HG02571 (cell line): ENCODE measurements at regions not wholly inside any gene's neighbourhood (a gene's known extent, or its start where the extent isn't known, plus 50 kb on each side); places are given as distances from the start of the nearest gene placed in this dataset.
"Not testable (repeated sequence)": the region's sequence is repeated elsewhere in the genome, so short reads cannot be mapped to it uniquely, and the experiment has no call there.

Experiments
- ATAC-seq: cut with Tn5 transposase; IDR thresholded peaks from one replicate; pipeline ENCODE4 v1.9.1; 2021; ENCODE audit warnings: mild to moderate bottlenecking, moderate library complexity; ENCODE audit not compliant: unreplicated experiment

DNA sequence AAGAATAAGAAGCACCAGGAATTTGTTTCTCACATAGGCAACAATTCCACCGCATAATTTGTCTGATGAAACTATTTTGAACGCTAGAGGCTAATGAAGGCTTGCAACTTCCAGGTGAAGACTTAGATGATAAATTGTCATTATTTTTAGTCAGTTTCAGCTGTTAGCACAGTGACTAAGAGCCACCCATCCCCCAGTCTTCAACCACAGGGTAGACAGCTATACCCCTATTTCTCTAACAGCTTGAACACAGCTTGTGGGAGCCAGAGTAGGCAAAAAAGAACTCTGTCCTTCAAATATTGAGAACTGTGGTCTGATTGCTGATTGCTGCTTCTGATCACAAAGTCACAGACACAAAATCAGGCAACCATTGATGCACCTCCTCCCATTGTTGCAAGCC is 1124.8 kb upstream of the PRR20A start:
- no peak for ATAC-seq

DNA sequence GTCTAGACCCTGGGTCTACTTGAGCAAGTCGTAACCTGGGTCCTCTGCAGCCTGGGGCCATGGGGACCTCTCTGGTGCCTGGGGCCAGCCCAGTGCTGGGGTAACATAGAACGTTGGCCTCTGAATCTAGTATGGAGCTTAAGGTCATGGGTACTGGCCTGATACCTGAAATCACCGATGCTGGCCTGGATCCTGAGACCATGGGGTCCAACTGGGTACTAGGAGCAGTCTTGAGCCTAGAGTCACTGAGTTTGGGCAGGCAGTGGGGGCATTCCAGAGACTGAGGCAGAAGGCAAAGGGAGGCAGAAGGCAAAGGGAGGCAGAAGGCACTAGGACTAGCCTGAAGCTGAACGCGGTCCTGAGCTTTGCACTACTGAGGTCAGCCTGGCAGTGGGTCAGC is 1121.1 kb upstream of the PRR20A start:
- no peak for ATAC-seq

DNA sequence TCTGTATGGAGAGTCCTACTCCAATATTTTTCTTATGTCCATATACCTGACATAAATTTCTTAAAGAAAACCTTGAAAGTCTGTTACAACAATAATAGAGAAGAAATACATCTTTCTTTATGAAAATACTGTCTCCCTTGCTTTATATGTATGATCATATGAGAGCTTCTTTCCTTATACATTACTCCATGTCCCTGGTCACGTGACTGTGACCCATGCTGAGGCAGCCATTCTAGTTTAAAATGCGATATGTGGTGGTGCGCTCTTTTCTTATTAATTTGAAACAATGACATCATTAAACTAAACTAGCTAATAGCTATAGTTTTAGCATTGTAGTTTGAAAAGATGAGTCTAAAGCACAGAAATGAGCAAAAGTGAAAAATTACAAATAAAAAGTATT is 1120.3 kb upstream of the PRR20A start:
- no peak for ATAC-seq

DNA sequence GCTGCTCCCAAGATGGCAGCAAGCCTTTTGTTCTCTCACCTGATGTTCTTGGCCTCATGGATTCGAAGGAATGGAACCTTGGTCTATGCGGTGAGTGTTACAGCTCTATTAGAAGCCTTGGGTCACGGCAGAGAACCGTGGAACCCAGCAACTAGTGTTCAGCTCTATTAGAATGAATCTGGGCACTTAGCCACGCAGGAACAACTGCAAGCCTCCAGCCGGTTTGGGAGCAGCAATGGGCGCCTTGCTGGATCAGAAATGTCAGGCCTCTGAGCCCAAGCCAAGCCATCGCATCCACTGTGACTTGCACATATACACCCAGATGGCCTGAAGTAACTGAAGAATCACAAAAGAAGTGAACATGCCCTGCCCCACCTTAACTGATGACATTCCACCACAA is 1100.7 kb upstream of the PRR20A start:
- no peak for ATAC-seq

DNA sequence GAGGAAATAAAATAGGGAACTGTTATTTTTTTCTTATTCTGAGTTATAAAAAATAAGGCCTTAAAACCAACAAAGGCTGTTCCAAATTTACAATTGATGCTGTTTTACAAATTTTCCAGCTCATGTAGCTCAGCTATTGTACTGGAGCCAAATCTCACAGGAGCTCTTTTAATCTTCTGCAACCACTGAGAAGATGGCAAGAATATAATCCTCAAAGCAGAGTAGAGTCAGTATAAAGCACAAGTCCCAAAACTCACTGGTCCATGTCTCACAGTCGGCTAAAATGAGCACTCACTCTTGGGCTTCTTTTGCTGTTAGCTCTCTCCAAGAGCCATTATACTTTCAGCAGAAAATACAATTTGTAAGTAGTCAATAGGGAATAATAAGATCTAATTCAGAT is 1074.4 kb upstream of the PRR20A start:
- ATAC-seq = no peak

DNA sequence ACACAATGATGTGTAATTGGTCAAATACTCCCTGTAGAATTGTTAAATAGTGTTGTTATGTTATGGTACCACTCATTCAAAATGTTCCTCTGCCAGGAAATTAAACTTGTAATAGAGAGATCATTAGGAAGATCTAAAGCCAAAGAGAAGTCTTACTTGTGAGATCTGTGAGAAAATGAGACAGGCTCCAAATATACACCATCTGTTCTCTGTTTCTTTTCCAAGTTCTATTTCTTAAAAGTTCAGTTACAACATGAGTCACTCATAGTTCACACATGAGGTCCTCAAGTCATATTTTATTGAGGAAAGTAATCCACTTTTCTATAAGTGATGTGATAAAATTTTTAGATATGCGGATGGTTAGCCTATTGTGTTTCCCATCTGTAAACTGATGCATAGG is 1038.1 kb upstream of the PRR20A start:
- no peak for ATAC-seq

DNA sequence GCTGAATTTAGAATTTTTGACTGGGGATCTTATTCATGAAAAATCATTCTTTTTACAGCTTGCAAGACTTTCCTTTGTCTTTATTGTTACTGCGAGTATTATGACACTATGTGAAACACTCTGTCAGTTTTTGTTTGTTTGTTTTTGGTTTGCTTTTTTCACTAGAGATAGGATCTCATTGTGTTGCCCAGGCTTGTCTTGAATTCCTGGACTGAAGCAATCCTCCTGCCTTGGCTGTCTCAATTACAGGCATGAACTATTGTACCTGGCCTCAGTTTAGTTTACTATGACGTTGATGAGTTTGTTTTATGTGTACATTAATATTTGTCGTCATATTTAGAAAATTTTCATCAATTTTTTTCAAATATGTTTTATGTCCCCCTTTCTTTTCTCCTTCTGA is 1030.0 kb upstream of the PRR20A start:
- ATAC-seq = no peak

DNA sequence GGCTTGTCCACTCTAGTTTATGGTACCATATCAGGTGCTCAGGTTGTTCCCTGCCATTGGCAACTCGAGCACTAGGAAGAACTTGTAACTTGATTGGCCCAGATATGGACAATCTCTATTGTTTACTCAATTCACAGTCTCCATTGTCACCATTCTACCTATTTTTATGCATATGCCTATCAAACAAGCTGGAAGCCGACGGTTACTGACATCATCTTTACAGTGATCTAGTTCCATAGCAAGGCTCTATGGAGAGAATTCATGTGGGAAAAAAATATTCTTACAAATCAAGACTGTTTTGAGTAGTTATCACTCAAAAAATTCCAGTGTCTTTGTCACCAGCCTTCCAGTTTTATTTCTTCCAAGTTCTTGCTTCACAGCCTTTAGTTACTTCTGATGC is 1006.2 kb upstream of the PRR20A start:
- no peak for ATAC-seq

DNA sequence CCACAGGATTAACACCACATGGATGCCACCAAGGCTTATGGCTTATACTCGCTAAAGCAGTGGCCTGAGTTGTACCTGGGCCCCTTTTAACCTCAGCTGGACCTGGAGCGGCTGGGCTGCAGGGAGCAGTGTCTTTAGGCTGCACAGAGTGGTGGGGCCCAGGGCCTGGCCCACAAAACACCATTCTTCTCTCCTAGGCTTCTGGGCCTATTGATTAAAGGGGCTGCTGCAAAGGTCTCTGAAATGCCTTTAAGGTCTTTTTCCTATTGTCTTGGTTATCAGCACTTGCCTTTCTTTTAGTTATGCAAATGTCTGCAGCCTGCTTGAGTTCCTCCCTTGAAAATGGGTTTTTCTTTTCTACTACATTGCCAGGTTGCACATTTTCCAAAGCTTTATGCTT is 973.9 kb upstream of the PRR20A start:
- no peak for ATAC-seq

DNA sequence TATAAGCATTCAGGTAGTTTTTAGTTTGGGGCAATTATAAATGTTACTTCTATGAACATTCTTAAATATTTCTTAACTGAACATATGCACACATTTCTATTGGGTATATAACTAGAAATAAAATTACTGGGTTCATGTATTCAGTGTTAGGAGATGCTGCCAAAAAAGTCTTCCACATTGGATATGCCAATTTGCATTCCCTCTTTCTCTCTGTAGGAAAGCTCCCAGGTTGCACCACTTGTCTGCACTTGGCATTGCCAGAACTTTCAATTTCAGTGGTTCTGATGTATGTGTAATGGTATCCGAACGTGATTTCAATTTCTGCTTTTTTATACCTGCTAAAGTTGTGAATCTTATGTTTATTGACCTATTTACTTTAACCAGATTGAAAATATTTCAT is 972.1 kb upstream of the PRR20A start:
- no peak for ATAC-seq

DNA sequence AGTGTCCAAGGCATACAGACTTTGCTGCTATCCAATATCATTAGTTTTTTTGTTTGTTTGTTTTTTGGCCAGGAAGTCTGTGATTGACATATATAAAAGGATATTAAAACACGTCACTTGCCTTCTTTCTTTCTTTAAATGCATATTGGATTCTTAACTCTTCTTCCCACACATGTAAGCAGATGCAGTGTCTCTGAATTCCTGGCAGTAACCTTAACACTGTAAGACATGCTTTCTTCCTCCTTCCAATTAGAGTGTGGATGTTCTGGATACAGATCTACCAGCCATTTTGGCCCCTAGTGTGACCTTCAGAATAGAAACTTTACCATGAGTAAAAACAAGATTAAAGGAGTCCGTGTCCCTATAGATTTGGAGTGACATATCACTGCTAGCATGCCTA is 967.4 kb upstream of the PRR20A start:
- ATAC-seq = no peak

DNA sequence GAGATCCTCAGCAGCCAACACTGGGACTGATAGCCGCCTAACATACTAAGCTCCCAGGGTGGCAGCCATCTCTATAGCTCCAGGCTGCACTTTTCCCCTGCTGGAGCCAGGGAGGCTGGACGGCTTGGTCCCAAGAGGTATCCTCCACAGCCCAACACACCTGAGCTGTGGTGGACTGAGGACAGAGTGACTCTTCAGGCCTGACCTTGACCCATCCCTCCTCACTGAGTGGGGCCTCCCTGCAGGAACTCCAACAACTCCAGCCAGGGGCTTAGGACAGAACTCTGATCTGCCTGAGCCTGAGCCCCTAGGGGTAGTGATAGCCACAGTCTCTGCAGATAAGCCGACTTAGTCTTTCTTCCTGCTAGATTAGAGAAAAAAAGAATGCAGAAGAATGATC is 958.1 kb upstream of the PRR20A start:
- ATAC-seq = no peak

DNA sequence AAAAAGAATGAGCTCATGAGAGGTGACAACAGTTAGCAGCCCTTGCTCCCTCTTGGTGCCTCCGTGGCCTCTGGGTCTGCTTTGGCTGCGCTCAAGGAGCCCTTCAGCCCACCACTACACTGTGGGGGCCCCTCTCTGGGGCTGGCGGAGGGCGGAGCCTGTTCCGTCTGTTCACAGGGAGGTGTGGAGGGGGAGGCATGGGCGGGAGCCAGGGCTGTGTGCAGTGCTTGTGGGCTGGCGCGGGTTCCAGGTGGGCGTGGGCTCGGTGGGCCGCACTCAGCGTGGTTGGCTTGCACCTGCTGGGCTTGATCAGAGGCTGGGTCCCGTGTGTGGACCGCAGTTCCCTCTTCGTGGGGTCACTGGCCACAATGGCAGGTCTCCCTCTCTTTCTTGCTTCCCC is 953.4 kb upstream of the PRR20A start:
- ATAC-seq = no peak

DNA sequence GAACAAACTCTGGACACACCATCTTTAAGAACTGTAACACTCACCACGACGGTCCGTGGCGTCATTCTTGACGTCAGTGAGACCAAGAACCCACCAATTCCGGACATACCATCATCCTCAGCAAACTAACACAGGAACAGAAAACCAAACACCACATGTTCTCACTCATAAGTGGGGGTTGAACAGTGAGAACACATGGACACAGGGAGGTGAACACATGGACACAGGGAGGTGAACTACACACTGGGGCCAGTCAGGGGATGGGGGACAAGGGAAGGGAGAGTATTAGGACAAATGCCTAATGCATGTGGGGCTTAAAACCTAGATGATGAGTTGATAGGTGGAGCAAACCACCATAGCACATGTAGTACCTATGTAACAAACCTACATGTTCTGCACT is 952.1 kb upstream of the PRR20A start:
- not testable (repeated sequence) for ATAC-seq

DNA sequence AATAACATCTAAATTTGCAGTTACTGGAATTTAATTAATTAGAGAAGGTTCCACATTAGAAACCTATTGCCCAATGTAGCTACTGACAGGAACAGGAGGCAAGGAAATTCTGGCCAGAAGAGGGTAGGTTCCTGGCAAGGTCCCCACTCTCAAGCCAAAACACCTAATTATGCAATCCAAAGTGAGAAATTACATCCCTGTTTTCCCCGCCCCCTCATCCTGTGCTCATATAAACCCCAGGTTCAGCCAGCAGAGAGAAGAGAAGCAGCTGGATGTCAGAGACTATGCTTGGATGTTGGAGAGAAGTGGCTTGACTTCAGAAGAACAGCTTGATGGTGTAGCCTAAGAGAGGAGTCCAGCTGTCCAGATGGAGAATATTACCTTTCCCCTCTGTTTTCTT is 951.3 kb upstream of the PRR20A start:
- ATAC-seq = no peak

DNA sequence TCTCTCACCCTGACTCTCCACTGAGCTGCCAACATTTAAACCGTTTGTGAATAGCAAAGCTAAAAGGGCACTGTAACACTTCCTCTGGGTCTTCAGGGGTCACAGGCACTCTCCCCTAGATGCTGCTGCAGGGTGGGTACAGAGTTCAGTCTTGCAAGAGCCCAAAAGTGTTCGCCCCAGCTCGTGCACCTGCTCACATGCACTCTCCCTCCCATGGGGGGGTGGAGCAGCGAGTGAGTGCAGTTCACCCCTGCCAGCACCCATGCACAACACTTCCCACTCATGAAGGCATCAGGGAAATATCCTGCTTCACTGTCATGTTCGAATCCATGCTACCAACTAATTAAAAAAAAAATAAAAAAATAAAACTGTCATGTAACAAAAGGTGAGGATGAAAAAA is 950.7 kb upstream of the PRR20A start:
- no peak for ATAC-seq

DNA sequence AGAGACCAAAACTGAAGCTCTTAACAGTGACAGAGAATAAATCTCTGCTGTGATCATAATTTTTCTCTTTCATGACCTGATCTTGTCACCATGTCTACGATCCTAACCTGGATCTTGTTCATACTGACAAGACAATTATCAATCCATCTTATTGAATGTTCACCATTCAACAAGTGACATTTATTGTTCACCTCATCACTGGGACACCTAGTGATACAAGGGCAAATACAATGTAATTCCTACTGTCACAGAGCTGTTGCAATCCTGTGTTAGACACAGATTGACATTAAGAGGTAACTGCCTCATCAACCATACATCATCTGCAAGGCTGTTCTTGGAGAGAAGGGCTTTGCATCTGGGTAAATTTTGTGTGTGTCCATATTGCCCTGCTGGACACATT is 942.4 kb upstream of the PRR20A start:
- ATAC-seq = no peak

DNA sequence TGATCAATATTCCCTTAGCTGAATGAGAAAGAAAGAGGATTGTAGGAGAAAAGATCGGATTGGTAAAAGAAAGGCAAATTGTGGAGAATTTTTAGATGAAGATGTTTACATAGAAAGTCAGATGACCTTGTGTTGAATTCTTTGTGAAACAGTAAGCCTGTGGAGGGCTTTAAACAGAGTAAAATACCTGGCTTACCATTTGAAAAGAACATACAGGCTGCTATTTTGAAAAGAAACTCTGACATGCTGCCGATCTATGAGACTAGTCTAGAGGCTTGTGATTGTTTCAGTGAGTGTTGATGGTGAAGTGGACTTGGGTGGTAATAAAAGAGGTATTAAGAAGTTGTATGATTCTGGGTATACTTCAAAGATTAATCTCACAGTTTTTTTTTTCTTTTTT is 938.9 kb upstream of the PRR20A start:
- ATAC-seq = no peak

DNA sequence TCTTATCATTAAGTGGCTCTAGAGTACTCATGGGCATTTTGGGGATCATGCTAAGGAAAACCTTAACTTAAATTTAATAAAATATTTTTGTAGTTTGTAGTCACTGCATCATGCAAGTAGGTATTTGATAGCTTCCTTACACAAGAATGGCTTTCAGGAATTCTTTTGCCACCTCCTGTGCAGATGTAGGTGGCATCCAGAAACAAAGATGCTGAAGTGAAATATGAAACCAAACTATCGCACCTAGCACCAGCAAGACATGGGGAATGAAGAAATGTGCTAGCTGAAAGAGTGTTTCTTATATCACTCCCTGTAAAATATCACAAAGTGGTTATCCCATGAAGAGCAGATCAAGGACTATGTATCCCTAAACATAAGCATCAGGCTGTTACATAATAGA is 924.5 kb upstream of the PRR20A start:
- ATAC-seq = no peak

DNA sequence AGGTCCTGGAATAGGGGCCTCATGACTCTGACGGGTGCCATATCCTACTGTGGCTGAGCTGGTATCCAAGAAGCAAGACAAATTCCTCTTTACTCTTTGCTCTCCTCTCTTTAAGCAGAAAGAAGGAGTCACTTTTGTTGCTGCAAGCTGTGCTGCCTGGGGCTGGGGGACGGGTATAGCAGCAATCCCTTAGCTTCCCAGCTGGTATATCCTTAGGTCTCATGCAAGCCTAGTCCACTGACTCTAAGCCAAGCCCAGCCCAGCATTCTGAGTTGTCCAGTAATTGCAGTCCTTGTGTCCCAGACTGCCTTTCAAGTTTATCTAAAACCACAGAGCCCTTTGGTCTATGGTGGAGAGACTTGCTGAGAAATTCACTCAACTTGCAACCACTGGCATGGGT is 893.0 kb upstream of the PRR20A start:
- ATAC-seq = no peak

DNA sequence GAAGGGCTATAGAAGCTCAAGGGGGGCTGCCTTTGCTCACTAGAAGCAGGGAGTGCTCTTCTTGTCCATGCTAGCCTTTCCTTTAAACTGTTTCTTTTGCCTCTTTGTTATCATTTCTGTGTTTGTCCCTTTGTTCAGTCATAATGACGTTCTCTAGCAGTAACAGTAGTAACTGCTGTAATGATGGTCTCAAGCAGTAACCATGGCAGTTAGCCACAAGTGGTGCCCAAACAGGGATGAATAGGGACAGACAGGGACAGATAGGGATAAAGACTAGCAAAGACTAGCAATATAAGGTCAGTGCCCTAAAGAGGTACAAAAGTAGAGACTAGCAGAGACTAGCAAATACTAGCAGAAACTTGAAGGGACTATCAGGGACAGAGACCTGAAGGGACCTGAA is 869.0 kb upstream of the PRR20A start:
- no peak for ATAC-seq

DNA sequence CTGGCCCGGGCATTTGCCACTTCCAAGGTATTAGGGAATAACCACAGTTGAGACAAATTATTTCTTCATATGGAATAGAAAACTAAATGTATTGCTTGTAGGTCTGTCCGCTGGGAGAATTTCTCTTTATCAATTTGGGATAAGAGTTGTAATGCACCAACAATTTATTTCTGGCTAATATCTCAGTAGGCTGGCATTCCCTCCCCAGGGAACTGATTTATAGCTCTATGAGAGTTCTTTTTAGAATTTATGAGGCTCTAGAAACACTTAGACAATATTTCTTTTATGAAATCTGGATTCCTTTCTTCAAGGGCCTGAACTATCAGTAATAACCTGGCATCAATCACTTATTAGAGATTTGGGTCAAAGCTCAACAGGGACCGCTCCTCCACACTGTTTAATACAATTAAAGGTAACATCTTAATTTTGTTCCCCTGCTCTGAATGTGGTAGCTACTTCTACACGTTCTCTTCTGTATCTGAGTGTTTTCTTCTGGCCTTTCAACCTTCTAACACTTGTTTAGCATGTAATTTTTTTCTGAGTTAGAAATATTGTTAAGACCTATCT is 857.4 kb upstream of the PRR20A start:
- no peak for ATAC-seq

DNA sequence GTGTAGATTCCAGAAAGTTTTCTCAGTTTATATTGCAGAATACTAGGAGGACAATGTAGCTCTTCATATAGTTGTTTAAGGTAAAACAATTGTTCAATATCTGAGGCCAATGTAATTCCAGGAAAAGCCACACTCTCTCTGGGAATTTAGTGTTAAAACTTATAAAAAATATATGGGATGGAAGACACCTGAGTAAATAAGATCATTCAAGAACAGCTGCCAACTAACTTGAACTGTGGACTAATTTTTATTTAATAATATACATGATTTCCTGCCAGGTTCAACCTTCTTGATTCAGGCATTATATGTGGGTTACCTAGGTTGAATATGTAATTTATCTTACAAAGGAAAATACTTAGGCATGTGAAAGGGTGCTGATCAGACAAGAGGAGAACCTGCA is 841.1 kb upstream of the PRR20A start:
- ATAC-seq = no peak

DNA sequence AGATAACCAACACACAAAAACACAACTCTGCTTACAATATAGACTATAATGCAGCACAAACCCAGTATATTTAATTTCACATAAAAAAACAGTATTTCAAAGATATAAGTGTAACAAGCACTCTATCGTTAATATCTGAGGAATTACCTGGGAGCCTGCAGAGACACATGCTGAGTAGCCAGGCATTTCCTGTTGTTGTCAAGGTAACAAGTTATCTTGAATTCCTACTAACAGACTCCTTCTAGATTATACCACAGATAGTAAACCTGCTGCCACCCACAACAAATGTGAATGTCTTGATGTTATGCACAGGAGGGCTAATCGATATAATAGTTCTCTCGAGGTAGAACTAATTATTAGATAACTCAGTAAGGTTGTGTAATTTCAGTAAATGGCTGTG is 826.0 kb upstream of the PRR20A start:
- ATAC-seq = no peak
